ES-I3 (cell line): ENCODE measurements at regions not wholly inside any gene's neighbourhood (a gene's known extent, or its start where the extent isn't known, plus 50 kb on each side); places are given as distances from the start of the nearest gene placed in this dataset.

ENCODE experiments used
- H3K36me3 ChIP-seq: 2 replicates; pipeline ENCODE4 v1.6.1; 2013; ENCODE audit warnings: mild to moderate bottlenecking, low read length, control low read depth, moderate library complexity; ENCODE audit not compliant: insufficient read depth
- H3K4me1 ChIP-seq: 2 replicates; pipeline ENCODE4 v1.6.1; 2013; ENCODE audit warnings: mild to moderate bottlenecking, control low read depth, low read length; ENCODE audit not compliant: insufficient read depth
- H3K9ac ChIP-seq: 2 replicates; pipeline ENCODE4 v1.6.1; 2013; ENCODE audit warnings: low read depth, mild to moderate bottlenecking, low read length, moderate library complexity
- H3K9me3 ChIP-seq: 2 replicates; pipeline ENCODE4 v1.6.1; 2013; ENCODE audit warnings: mild to moderate bottlenecking, low read length, moderate library complexity; ENCODE audit not compliant: control insufficient read depth, insufficient read depth

- Histone ChIP-seq H3K4me1 (no peaks in the 10 kb centered on the region), H3K9ac (no peak overlapping the region), H3K9me3 (no peaks in the 10 kb centered on the region), H3K36me3 (no peaks in the 10 kb centered on the region)
Observed at GRCh38 chr7:96539471-96539870, 170.2 kb downstream of the SEM1 start.

GRCh38 chr7:96538632-96539031, 171.0 kb downstream of the SEM1 start:
- Histone ChIP-seq H3K9me3 (no peaks in the 10 kb centered on the region), H3K36me3 (no peaks in the 10 kb centered on the region), H3K9ac (no peak overlapping the region), H3K4me1 (no peaks in the 10 kb centered on the region)

GRCh38 chr7:96534221-96534620, 175.4 kb downstream of the SEM1 start:
- H3K4me1 ChIP-seq: no peaks in the 10 kb centered on the region
- H3K9ac ChIP-seq: no peak overlapping the region
- no peaks in the 10 kb centered on the region for H3K36me3 ChIP-seq
- no peaks in the 10 kb centered on the region for H3K9me3 ChIP-seq

GRCh38 chr7:96532428-96532935, 177.2 kb downstream of the SEM1 start:
- Histone ChIP-seq H3K9me3 (no peaks in the 10 kb centered on the region), H3K9ac (no peak overlapping the region), H3K4me1 (no peaks in the 10 kb centered on the region), H3K36me3 (no peaks in the 10 kb centered on the region)

GRCh38 chr7:96531331-96531730, 178.3 kb downstream of the SEM1 start:
- Histone ChIP-seq H3K4me1 (no peaks in the 10 kb centered on the region), H3K9me3 (no peaks in the 10 kb centered on the region), H3K36me3 (no peaks in the 10 kb centered on the region), H3K9ac (no peak overlapping the region)

GRCh38 chr7:96530786-96531185, 178.9 kb downstream of the SEM1 start:
- Histone ChIP-seq H3K9ac (no peak overlapping the region), H3K4me1 (no peaks in the 10 kb centered on the region), H3K36me3 (no peaks in the 10 kb centered on the region), H3K9me3 (no peaks in the 10 kb centered on the region)

- no peak overlapping the region for H3K9ac ChIP-seq
- no peaks in the 10 kb centered on the region for H3K4me1 ChIP-seq
- no peaks in the 10 kb centered on the region for H3K36me3 ChIP-seq
- H3K9me3 ChIP-seq: no peaks in the 10 kb centered on the region
Observed at GRCh38 chr7:96527133-96527827, 182.4 kb downstream of the SEM1 start.

GRCh38 chr7:96526496-96526895, 183.2 kb downstream of the SEM1 start:
- Histone ChIP-seq H3K9ac (no peak overlapping the region), H3K9me3 (no peaks in the 10 kb centered on the region), H3K36me3 (no peaks in the 10 kb centered on the region)

GRCh38 chr7:96521068-96521894, 188.4 kb downstream of the SEM1 start:
- Histone ChIP-seq H3K36me3 (no peaks in the 10 kb centered on the region), H3K9me3 (no peaks in the 10 kb centered on the region), H3K4me1 (no peaks in the 10 kb centered on the region), H3K9ac (no peak overlapping the region)

More at GRCh38 chr7:96526496-96526895, 183.2 kb downstream of the SEM1 start:
- H3K4me1 ChIP-seq: no peaks in the 10 kb centered on the region

GRCh38 chr7:96508371-96508770, 186.5 kb upstream of the SLC25A13 start:
- Histone ChIP-seq H3K9ac (no peak overlapping the region), H3K36me3 (no peaks in the 10 kb centered on the region), H3K4me1 (peaks cover 7% of the 10 kb centered on the region), H3K9me3 (no peaks in the 10 kb centered on the region)

GRCh38 chr7:96503597-96503996, 181.7 kb upstream of the SLC25A13 start:
- Histone ChIP-seq H3K9me3 (no peaks in the 10 kb centered on the region), H3K36me3 (no peaks in the 10 kb centered on the region), H3K4me1 (peaks cover 8% of the 10 kb centered on the region), H3K9ac (no peak overlapping the region)

- no peaks in the 10 kb centered on the region for H3K36me3 ChIP-seq
- H3K9ac ChIP-seq: no peak overlapping the region
- H3K4me1 ChIP-seq: peaks cover 8% of the 10 kb centered on the region
- no peaks in the 10 kb centered on the region for H3K9me3 ChIP-seq
Observed at GRCh38 chr7:96501318-96501717, 179.4 kb upstream of the SLC25A13 start.

- H3K36me3 ChIP-seq: no peaks in the 10 kb centered on the region
- peaks cover 8% of the 10 kb centered on the region for H3K4me1 ChIP-seq
- H3K9me3 ChIP-seq: no peaks in the 10 kb centered on the region
- no peak overlapping the region for H3K9ac ChIP-seq
Observed at GRCh38 chr7:96499532-96499931, 177.6 kb upstream of the SLC25A13 start.

GRCh38 chr7:96497567-96497966, 175.7 kb upstream of the SLC25A13 start:
- no peaks in the 10 kb centered on the region for H3K9me3 ChIP-seq
- H3K9ac ChIP-seq: no peak overlapping the region
- H3K4me1 ChIP-seq: no peaks in the 10 kb centered on the region
- H3K36me3 ChIP-seq: no peaks in the 10 kb centered on the region

- H3K4me1 ChIP-seq: no peaks in the 10 kb centered on the region
- no peaks in the 10 kb centered on the region for H3K36me3 ChIP-seq
- no peak overlapping the region for H3K9ac ChIP-seq
- H3K9me3 ChIP-seq: no peaks in the 10 kb centered on the region
Observed at GRCh38 chr7:96495751-96496216, 173.9 kb upstream of the SLC25A13 start.
